ENCODE measurements at regions not wholly inside any gene's neighbourhood (a gene's known extent, or its start where the extent isn't known, plus 50 kb on each side); places are given as distances from the start of the nearest gene placed in this dataset.

DNA sequence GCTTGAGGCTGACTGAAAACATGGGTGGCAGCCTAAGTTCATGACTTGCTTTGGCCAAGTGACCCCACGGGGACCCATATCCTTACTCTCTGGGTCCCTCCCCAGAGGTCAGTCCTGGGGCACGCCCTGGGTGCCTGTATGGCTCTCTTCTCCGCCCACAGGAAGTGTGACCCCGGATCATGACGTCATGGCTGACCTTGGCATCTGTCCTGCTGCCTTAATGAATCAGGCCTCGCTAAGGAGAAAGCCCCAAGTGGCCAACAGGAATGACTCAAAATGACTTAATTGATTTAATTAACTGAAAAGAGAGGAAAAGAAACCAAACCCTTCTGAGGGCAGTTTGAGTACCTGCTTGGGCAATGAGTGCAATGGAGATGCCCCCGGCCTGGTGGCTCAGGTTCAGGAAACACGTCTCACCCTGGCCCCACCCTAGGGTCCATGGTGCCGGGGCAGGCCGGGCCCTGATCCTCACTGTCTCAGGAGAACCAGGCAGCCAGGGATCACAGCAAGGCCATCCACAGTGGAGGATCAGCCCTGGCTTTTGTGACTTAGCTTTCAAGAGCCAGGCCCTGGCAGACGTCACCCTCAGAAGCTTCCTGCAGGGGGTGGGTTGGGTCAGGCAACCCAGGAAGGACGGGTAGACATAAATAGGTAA, 112.0 kb downstream of the CYP26B1 start:
- no peak overlapping the region for H3K4me3 Mint-ChIP-seq
- DNase-seq (ENCODE audit: low spot score in 2 of 2, unreplicated experiment in 2 of 2), result no peak
- no peaks in the 10 kb centered on the region for H3K36me3 Mint-ChIP-seq
- no peak for TF ChIP-seq CTCF (IDR thresholded peaks at IDR 0.05; ENCODE audit: unreplicated experiment)
- no peaks in the 10 kb centered on the region for H3K9me3 Mint-ChIP-seq
- H3K27me3 Mint-ChIP-seq (ENCODE audit: low read depth), result no peaks in the 10 kb centered on the region
- no peak overlapping the region for H3K27ac Mint-ChIP-seq
- peaks cover 13% of the 10 kb centered on the region for H3K4me1 Mint-ChIP-seq

DNA sequence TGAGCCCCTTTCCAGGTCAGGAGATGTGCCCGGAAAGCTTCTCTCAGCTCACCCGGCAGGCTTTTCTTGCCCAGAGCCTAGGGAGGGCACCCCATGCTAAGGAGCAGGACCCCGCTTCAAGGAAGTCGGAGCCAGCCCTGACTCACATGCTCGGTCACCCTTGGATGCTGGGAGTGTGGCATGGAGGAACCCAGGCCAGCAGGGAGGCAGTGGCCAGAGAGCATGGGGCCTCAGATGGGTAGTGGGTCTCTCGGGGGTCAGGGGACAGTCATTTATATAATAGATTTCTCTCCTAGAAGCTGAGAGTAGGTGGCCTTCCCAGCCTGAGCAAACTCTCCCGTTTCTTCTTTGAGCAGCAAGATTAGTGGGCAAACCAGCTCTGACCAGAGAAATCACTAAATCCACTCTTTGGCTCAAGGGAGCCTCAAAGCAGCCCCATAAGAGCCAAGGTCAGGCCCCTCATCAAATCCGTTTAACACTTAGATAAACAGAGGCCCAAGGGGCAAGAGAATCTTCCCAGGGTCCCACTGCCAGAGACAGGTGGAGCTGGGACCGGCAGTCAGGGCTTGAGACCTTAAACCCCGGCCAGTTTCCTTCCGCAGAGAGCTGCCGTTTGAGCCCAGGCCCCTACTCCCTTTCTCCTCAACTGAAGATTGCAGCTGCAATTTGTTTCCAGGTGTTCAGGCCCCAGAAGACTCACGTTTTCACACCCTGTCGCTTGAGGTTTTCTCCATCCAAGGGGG, 113.1 kb downstream of the CYP26B1 start:
- Mint-ChIP-seq H3K27ac (no peak overlapping the region), H3K4me1 (peaks cover 11% of the 10 kb centered on the region), H3K4me3 (no peak overlapping the region), H3K9me3 (no peaks in the 10 kb centered on the region), H3K36me3 (no peaks in the 10 kb centered on the region), H3K27me3 (ENCODE audit: low read depth) (no peaks in the 10 kb centered on the region)
- no peak for DNase-seq (ENCODE audit: low spot score in 2 of 2, unreplicated experiment in 2 of 2)
- TF ChIP-seq CTCF (IDR thresholded peaks at IDR 0.05; ENCODE audit: unreplicated experiment), result no peak

DNA sequence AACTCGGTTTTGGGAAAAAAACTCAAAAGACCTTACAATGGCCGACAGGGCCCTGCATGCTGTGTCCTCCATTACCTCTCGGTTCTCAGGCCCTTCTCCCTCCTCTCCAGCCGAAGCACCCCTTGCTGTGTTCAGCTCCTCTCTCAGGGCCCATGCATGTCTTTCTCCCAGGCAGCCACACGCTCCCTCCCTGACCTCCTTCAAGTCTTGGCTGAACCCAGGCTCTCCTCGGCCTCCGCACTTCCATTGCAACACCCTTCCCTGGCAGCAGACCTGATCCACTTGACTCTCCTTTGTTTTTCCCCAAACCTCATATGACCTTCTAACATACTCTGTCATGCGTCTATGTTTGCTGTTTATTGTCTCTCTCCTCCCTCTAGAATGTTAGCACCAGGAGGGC, 114.0 kb downstream of the CYP26B1 start:
- Mint-ChIP-seq H3K27me3 (ENCODE audit: low read depth) (no peaks in the 10 kb centered on the region), H3K4me3 (no peak overlapping the region), H3K36me3 (no peaks in the 10 kb centered on the region), H3K9me3 (no peaks in the 10 kb centered on the region), H3K27ac (no peak overlapping the region), H3K4me1 (peaks cover 6% of the 10 kb centered on the region)
- DNase-seq (ENCODE audit: low spot score in 2 of 2, unreplicated experiment in 2 of 2), result peak in 1 of 2 experiments; percentile 20
- TF ChIP-seq CTCF (IDR thresholded peaks at IDR 0.05; ENCODE audit: unreplicated experiment), result no peak

DNA sequence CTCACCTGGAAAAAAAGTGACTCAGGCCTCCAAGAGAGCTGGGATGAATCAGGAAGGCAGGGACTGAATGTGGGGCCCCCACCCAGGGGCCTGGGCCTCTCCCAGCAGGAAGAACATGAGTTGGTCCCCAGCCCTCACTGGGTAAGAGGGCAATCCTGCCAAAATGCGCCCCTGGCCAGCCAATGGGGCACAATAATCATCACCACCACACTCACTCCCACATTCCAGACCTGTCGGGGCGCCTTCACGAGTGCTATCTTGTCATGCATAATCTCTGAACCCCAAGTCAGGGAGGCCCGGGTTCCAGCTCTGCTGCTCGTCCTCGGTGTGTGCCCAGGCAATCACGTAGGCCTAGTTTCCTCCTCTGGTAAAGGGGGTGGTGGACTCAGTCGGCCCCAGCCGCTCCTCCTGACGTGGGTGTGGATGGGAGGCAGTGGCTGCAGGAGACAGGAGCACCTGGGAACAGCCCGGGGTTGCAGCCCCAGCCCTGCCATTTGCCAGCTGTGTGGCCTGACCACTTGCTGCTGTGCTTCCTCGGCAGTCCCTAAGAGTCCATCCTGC, 115.1 kb downstream of the CYP26B1 start:
- no peaks in the 10 kb centered on the region for H3K36me3 Mint-ChIP-seq
- no peak overlapping the region for H3K27ac Mint-ChIP-seq
- H3K4me1 Mint-ChIP-seq, result peaks cover 6% of the 10 kb centered on the region
- TF ChIP-seq CTCF (IDR thresholded peaks at IDR 0.05; ENCODE audit: unreplicated experiment), result no peak
- H3K27me3 Mint-ChIP-seq (ENCODE audit: low read depth), result no peaks in the 10 kb centered on the region
- no peak overlapping the region for H3K4me3 Mint-ChIP-seq
- H3K9me3 Mint-ChIP-seq, result no peaks in the 10 kb centered on the region
- DNase-seq (ENCODE audit: low spot score in 2 of 2, unreplicated experiment in 2 of 2), result peak in 1 of 2 experiments; percentile 31

- no peak overlapping the region for H3K4me3 Mint-ChIP-seq
- no peak for TF ChIP-seq CTCF (IDR thresholded peaks at IDR 0.05; ENCODE audit: unreplicated experiment)
- DNase-seq (ENCODE audit: low spot score in 2 of 2, unreplicated experiment in 2 of 2), result peak in 1 of 2 experiments; percentile 30
- no peaks in the 10 kb centered on the region for H3K27me3 Mint-ChIP-seq (ENCODE audit: low read depth)
- H3K27ac Mint-ChIP-seq, result no peak overlapping the region
- H3K9me3 Mint-ChIP-seq, result no peaks in the 10 kb centered on the region
- H3K4me1 Mint-ChIP-seq, result peaks cover 6% of the 10 kb centered on the region
- H3K36me3 Mint-ChIP-seq, result no peaks in the 10 kb centered on the region
These were observed 116.1 kb downstream of the CYP26B1 start for GRCh38 chr2:72031346-72032110.

All from mesothelial cell of epicardium (in vitro differentiated cells).